Esophagus muscularis mucosa (tissue), 4 donors: ENCODE measurements at regions not wholly inside any gene's neighbourhood (a gene's known extent, or its start where the extent isn't known, plus 50 kb on each side); places are given as distances from the start of the nearest gene placed in this dataset.

Source experiments
- DNase-seq: peaks from one replicate; pipeline ENCODE4 v3.0.0-alpha.2; 2017; ENCODE audit errors: extremely low spot score
- H3K27ac ChIP-seq, 4 donors: fragments of 200-600 bp; sonication (generic); replicated peaks in 1 of 4; 1 replicate in 3 of 4; 2 replicates in 1 of 4; pipeline ENCODE4 v1.5.1; 2016 to 2019; ENCODE audit warnings: mild to moderate bottlenecking in 1 of 4
- H3K27me3 ChIP-seq, 4 donors: fragments of 200-600 bp; sonication (generic); one replicate each; pipeline versions ENCODE4 v1.5.1 to v1.6.0; 2016 to 2019
- H3K36me3 ChIP-seq, 4 donors: fragments of 200-600 bp; sonication (generic); one replicate each; pipeline ENCODE4 v1.5.1; 2016 to 2019
- H3K4me1 ChIP-seq, 4 donors: fragments of 200-600 bp; sonication (generic); one replicate each; pipeline ENCODE4 v1.5.1; 2016 to 2019
- H3K4me3 ChIP-seq, 4 donors: fragments of 200-600 bp; sonication (generic); 1 replicate in 2 of 4; 2 replicates in 2 of 4; pipeline ENCODE4 v1.5.1; 2016 to 2019; ENCODE audit warnings: mild to moderate bottlenecking in 4 of 4, moderate library complexity in 1 of 4
- H3K9me3 ChIP-seq, 4 donors: fragments of 200-600 bp; sonication (generic); 1 replicate in 3 of 4; 2 replicates in 1 of 4; pipeline ENCODE4 v1.5.1; 2016 to 2019
- CTCF ChIP-seq, 3 experiments: fragments of 200-600 bp in 2 of 3; fragments of 450-650 bp in 1 of 3; sonication (generic) in 2 of 3; IDR thresholded peaks; one replicate each; pipeline ENCODE4 v1.5.1; 2017 to 2019; ENCODE audit warnings: antibody characterized with exemption in 3 of 3, mild to moderate bottlenecking in 2 of 3, moderate library complexity in 1 of 3
- EP300 ChIP-seq: sonication (generic); formaldehyde crosslinking; IDR thresholded peaks from one replicate; pipeline ENCODE4 v1.6.1; 2017; ENCODE audit warnings: antibody characterized with exemption
- POLR2A ChIP-seq: fragments of 450-650 bp; IDR thresholded peaks from one replicate; pipeline ENCODE4 v1.6.1; 2017; ENCODE audit warnings: antibody characterized with exemption, moderate library complexity, mild to moderate bottlenecking, low read depth
- POLR2AphosphoS5 ChIP-seq, 2 donors: sonication (generic); formaldehyde crosslinking; IDR thresholded peaks; one replicate each; pipeline ENCODE4 v1.6.1; 2017; ENCODE audit warnings: antibody characterized with exemption in 2 of 2
- WGBS: methylation state at CpG from one replicate; pipeline ENCODE4 v1.1.5; 2018; 5-methylcytosine and 5-hydroxymethylcytosine counted together
- intact Hi-C: fragments of 100-400 bp; cut with DNase I; formaldehyde crosslinking; loops from one replicate; pipeline ENCODE4 v1.15.1; 2023

GRCh38 chr4:124132161-124132560 is 580.4 kb downstream of the ANKRD50 start:
- Histone ChIP-seq H3K27me3 (no peaks in the 10 kb centered on the region), H3K27ac (no peak overlapping the region), H3K4me3 (no peak overlapping the region), H3K9me3 (peaks cover 0 to 11% (median 6%) of the 10 kb centered on the region in 4 donors), H3K4me1 (no peaks in the 10 kb centered on the region), H3K36me3 (no peaks in the 10 kb centered on the region)
- TF ChIP-seq POLR2A = no peak
- TF ChIP-seq CTCF (IDR thresholded peaks at IDR 0.05) = no peak
- no peak for TF ChIP-seq POLR2AphosphoS5 (IDR thresholded peaks at IDR 0.05)
- TF ChIP-seq EP300 = no peak
- WGBS = 94% methylated on average over 2 of the region's 2 CpGs
- intact Hi-C loops = no loop called here
- DNase-seq = no peak

- peaks cover 0 to 11% (median 6%) of the 10 kb centered on the region in 4 donors for H3K9me3 ChIP-seq
- WGBS = 89% methylated on average over 1 of the region's 1 CpG
- intact Hi-C loops = no loop called here
- H3K27ac ChIP-seq = no peak overlapping the region
- no peaks in the 10 kb centered on the region for H3K36me3 ChIP-seq
- TF ChIP-seq CTCF (IDR thresholded peaks at IDR 0.05) (no peak), EP300 (no peak), POLR2AphosphoS5 (IDR thresholded peaks at IDR 0.05) (no peak), POLR2A (no peak)
- no peaks in the 10 kb centered on the region for H3K4me1 ChIP-seq
- no peak for DNase-seq
- H3K4me3 ChIP-seq = no peak overlapping the region
- no peaks in the 10 kb centered on the region for H3K27me3 ChIP-seq
These were observed 578.8 kb downstream of the ANKRD50 start for GRCh38 chr4:124133753-124134152.

- Histone ChIP-seq H3K9me3 (peaks cover 0 to 11% (median 6%) of the 10 kb centered on the region in 4 donors), H3K4me1 (no peaks in the 10 kb centered on the region), H3K36me3 (no peaks in the 10 kb centered on the region), H3K4me3 (no peak overlapping the region), H3K27me3 (no peaks in the 10 kb centered on the region), H3K27ac (no peak overlapping the region)
- no peak for DNase-seq
- 11% methylated on average over 1 of the region's 1 CpG for WGBS
- intact Hi-C loops = no loop called here
- TF ChIP-seq POLR2A (no peak), EP300 (no peak), CTCF (IDR thresholded peaks at IDR 0.05) (no peak)
These were observed 577.1 kb downstream of the ANKRD50 start for GRCh38 chr4:124135409-124135813.

GRCh38 chr4:124139044-124139443 is 573.5 kb downstream of the ANKRD50 start:
- no peaks in the 10 kb centered on the region for H3K36me3 ChIP-seq
- TF ChIP-seq EP300 (no peak), POLR2A (no peak), POLR2AphosphoS5 (IDR thresholded peaks at IDR 0.05) (no peak), CTCF (IDR thresholded peaks at IDR 0.05) (no peak)
- no peaks in the 10 kb centered on the region for H3K27me3 ChIP-seq
- no peak overlapping the region for H3K4me3 ChIP-seq
- no peak overlapping the region for H3K27ac ChIP-seq
- intact Hi-C loops = no loop called here
- DNase-seq = no peak
- WGBS = 98% methylated on average over 6 of the region's 6 CpGs
- H3K4me1 ChIP-seq = peaks cover 0 to 6% (median 3%) of the 10 kb centered on the region in 4 donors
- H3K9me3 ChIP-seq = no peaks in the 10 kb centered on the region

GRCh38 chr4:124143632-124144031 is 568.9 kb downstream of the ANKRD50 start:
- intact Hi-C loops = no loop called here
- Histone ChIP-seq H3K27ac (no peak overlapping the region), H3K4me1 (peaks cover 0 to 12% (median 7%) of the 10 kb centered on the region in 4 donors), H3K4me3 (no peak overlapping the region), H3K9me3 (no peaks in the 10 kb centered on the region), H3K27me3 (no peaks in the 10 kb centered on the region), H3K36me3 (no peaks in the 10 kb centered on the region)
- TF ChIP-seq CTCF (IDR thresholded peaks at IDR 0.05) (no peak), EP300 (no peak), POLR2AphosphoS5 (IDR thresholded peaks at IDR 0.05) (no peak)
- no peak for DNase-seq
- 86% methylated on average over 4 of the region's 4 CpGs for WGBS
